GM12891 (cell line): ENCODE measurements at regions not wholly inside any gene's neighbourhood (a gene's known extent, or its start where the extent isn't known, plus 50 kb on each side); places are given as distances from the start of the nearest gene placed in this dataset.

ENCODE experiments used
- POLR2A ChIP-seq: IDR thresholded peaks from 2 replicates; pipeline ENCODE4 v1.6.1; 2011; ENCODE audit warnings: low read depth, low read length, control low read depth
- POLR2AphosphoS5 ChIP-seq: IDR thresholded peaks from 2 replicates; pipeline ENCODE4 v1.6.1; 2011; ENCODE audit warnings: low read depth, low read length, control low read depth
- SPI1 ChIP-seq: IDR thresholded peaks from 2 replicates; pipeline ENCODE4 v1.6.1; 2011; ENCODE audit warnings: low read depth, low read length, control low read depth
- TAF1 ChIP-seq: IDR thresholded peaks from 2 replicates; pipeline ENCODE4 v1.6.1; 2011; ENCODE audit warnings: low read depth, low read length, control low read depth

DNA sequence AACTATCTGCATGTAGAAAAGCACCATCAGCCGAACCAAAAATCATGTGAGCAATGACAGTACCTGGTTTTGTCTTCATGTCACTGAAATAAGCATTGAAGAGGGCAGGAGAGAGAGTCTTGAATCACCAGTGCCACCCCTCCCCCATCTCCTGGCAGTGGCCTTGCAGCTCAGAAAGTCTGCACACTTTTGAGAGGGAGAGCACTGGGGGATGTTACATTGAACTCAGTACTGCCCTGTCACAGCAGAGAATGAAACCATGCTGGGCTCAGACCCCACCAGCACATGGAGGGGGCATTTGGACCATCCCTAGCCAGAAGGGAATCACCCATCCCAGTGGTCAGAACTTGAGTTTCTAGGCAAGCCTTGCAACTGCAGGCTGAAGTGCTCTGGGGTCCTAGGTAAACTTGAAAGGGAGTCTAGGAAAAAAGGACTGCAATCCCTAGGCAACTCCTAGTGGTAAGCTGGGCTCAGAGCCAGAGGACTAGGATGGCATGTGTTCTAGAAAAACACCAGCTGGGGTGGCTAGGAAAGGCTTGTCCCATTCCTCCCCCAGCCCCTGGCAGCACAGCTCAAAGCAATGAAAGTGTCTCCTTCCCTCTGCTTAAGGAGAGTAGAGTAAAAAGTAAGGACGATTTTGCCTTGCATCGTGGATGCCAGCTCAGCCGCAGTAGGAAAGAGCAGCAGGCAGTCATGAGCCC, 259.9 kb upstream of the MYT1L start:
- TF ChIP-seq POLR2AphosphoS5 (no peak), POLR2A (no peak), TAF1 (no peak), SPI1 (no peak)
